NB4 (cell line): ENCODE measurements at regions not wholly inside any gene's neighbourhood (a gene's known extent, or its start where the extent isn't known, plus 50 kb on each side); places are given as distances from the start of the nearest gene placed in this dataset.

ENCODE experiments used
- DNase-seq: peaks from one replicate; pipeline ENCODE4 v3.0.0; 2010; ENCODE audit warnings: low read depth
- H3K4me3 ChIP-seq: one replicate; pipeline ENCODE4 v1.5.1; 2011; ENCODE audit warnings: mild to moderate bottlenecking, low read depth, low read length, moderate library complexity
- CTCF ChIP-seq: IDR thresholded peaks from one replicate; pipeline ENCODE4 v1.5.1; 2012; ENCODE audit warnings: low read depth, low read length
- MAX ChIP-seq: IDR thresholded peaks from 2 replicates; pipeline ENCODE4 v1.6.1; 2011; ENCODE audit warnings: low read depth, low read length
- MYC ChIP-seq: IDR thresholded peaks from 2 replicates; pipeline ENCODE4 v1.6.1; 2011; ENCODE audit warnings: low read depth, low read length
- POLR2A ChIP-seq: IDR thresholded peaks from 2 replicates; pipeline ENCODE4 v1.6.1; 2011; ENCODE audit warnings: mild to moderate bottlenecking; ENCODE audit not compliant: insufficient read length; ENCODE audit errors: extremely low read depth

- no peak overlapping the region for H3K4me3 ChIP-seq
- TF ChIP-seq MAX (no peak), MYC (no peak), POLR2A (no peak), CTCF (no peak)
- peak; percentile 69 for DNase-seq
Observed at GRCh38 chr9:12166518-12166917, 526.7 kb upstream of the TYRP1 start.

GRCh38 chr9:12170456-12170855, 522.7 kb upstream of the TYRP1 start:
- no peak for DNase-seq
- no peak overlapping the region for H3K4me3 ChIP-seq
- TF ChIP-seq POLR2A: no peak
- TF ChIP-seq CTCF: no peak
- no peak for TF ChIP-seq MAX
- no peak for TF ChIP-seq MYC

- no peak for DNase-seq
- TF ChIP-seq POLR2A (no peak), MAX (no peak), CTCF (no peak), MYC (no peak)
- no peak overlapping the region for H3K4me3 ChIP-seq
Observed at GRCh38 chr9:12178634-12179033, 514.6 kb upstream of the TYRP1 start.

- TF ChIP-seq MYC: no peak
- no peak for TF ChIP-seq CTCF
- TF ChIP-seq MAX: no peak
- no peak for TF ChIP-seq POLR2A
- no peak for DNase-seq
- no peak overlapping the region for H3K4me3 ChIP-seq
Observed at GRCh38 chr9:12182806-12183205, 510.4 kb upstream of the TYRP1 start.

- H3K4me3 ChIP-seq: no peak overlapping the region
- TF ChIP-seq CTCF (no peak), POLR2A (no peak), MYC (no peak), MAX (no peak)
- no peak for DNase-seq
Observed at GRCh38 chr9:12183321-12183720, 509.9 kb upstream of the TYRP1 start.

- DNase-seq: no peak
- no peak overlapping the region for H3K4me3 ChIP-seq
- TF ChIP-seq MAX (no peak), POLR2A (no peak), CTCF (no peak)
Observed at GRCh38 chr9:12185856-12186255, 507.3 kb upstream of the TYRP1 start.
